HG03045 (cell line): ENCODE measurements at regions not wholly inside any gene's neighbourhood (a gene's known extent, or its start where the extent isn't known, plus 50 kb on each side); places are given as distances from the start of the nearest gene placed in this dataset.

ENCODE experiments used
- ATAC-seq: cut with Tn5 transposase; IDR thresholded peaks from one replicate; pipeline ENCODE4 v1.9.1; 2021; ENCODE audit warnings: mild to moderate bottlenecking, moderate library complexity; ENCODE audit not compliant: unreplicated experiment

- ATAC-seq: no peak
Measured at GRCh38 chr19:30169196-30169900, 202.8 kb upstream of the ZNF536 start.

DNA sequence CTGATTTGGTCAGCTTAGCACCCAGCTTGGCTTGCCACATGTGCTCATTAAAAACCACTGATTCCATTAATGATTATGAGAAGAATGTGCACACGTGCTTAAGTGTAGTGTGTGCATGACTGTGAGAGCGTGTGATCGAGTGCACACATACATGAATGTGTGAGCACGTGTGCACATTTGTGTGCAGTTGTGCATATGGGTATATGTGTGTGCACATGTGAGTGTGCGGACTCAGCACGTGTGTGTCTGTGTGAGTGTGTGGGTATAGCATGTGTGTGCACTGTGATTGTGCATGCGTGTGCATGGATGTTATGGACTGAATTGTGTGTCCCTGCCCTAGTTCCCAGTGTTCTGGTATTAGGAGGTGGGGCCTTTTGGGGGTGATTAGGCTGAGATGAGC, 202.1 kb upstream of the ZNF536 start:
- ATAC-seq: no peak

DNA sequence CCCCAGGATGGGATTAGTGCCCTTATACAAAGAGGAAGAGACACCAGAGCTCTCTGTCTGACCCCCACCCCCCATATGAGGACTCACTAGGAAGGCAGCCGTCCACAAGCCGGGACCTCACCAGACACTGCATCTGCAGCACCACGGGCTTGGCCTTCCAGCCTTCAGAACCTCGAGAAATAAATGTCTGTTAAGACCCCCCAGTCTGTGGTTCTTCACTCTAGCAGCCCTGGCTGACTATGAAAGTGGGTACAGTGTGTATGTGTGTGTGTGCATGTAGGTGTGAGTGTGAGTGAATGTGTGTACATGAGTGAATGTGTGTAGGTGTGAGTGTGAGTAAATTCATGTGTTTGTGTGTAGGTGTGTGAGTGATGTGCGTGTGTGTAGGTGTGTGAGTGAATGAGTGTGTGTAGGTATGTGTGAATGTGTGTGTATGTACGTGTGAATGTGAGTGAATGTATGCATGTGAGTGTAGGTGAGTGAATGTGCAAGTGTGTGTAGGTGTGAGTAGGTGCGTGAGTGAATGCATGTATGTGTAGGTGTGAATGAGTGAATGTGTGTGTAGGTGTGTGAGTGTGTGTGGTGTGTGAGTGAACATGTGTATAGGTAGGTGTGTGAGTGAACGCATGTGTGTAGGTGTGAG, 201.6 kb upstream of the ZNF536 start:
- ATAC-seq: no peak

GRCh38 chr19:30171138-30171635, 201.0 kb upstream of the ZNF536 start:
- ATAC-seq: no peak

DNA sequence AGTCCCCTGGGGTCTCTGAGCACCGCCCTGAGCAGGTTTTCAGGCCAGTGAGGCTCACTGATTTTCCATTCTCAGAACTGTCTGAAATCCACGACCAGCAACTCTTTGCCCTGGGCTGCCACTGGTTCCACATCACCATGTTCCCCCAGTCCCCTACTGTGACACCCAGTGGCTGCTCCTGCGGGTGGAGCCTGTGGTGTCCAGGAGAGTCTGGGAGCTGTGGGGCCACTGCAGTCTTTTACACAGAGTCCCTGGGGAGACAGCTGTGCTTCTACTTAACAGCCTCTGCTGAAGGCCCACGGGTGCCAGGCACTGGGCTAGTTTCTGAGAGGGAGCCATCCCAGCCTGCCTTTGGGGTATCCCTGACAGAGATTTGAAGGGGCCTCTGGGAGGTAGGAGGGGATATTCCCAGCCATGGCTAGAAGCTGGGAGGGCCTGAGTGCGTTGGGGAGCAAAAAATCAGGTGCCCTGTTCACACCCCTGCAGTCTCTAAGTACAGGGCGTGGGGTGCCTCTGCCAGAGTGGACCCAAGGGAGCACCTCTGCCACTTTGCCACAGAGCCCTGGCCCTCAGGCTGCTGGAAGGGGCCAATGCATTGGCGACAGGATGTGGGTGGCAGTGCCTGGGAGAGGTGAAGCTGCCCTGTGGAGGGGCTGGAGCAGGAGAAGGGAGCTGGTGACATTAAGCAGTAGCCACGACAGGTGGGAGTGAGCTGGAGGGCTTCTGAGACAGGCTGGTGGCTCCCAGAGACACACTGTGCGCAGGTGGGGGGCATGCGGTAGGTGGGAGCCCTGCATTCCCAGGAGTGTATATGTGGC, 200.2 kb upstream of the ZNF536 start:
- ATAC-seq: no peak

- ATAC-seq: no peak
Measured at GRCh38 chr19:30172613-30173242, 199.5 kb upstream of the ZNF536 start.

GRCh38 chr19:30173593-30174356, 198.4 kb upstream of the ZNF536 start:
- ATAC-seq: no peak

DNA sequence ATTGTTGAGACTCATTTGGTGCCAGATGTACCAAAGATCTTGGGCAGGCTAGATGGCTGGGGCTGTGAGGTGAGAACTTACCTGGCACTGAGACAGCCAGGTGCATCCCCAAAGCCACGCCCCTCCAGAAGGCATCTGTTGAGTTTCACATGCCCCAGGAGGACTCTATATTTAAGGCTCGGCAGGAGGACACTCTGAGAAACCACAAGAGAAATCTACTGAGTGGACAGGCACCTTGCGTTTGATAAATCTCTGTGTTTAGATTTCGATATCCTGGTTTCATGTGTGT, 197.9 kb upstream of the ZNF536 start:
- no peak for ATAC-seq

- ATAC-seq: no peak
Measured at GRCh38 chr19:30174791-30175190, 197.4 kb upstream of the ZNF536 start.

GRCh38 chr19:30175987-30176386, 196.2 kb upstream of the ZNF536 start:
- ATAC-seq: no peak

- ATAC-seq: no peak
Measured at GRCh38 chr19:30178721-30179402, 193.3 kb upstream of the ZNF536 start.

DNA sequence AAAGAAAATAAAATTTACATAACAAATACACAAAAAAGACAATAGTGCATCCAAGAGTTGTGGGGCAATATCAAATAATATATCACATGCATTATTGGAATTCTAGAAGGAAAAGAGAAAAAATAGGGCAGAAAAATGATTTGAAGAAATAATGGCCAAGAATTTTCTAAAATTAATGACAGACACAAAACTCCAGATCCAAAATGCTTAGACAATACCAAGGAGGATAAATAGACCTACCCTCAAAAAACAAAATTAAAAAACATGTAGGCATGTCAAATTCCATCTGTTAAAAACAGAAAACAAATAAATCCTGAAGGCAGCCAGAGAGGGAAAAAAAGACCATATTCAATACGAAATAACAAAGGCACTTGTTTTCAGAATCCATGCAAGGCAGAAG, 191.5 kb upstream of the ZNF536 start:
- no peak for ATAC-seq

GRCh38 chr19:30183807-30184490, 188.2 kb upstream of the ZNF536 start:
- ATAC-seq: no peak

DNA sequence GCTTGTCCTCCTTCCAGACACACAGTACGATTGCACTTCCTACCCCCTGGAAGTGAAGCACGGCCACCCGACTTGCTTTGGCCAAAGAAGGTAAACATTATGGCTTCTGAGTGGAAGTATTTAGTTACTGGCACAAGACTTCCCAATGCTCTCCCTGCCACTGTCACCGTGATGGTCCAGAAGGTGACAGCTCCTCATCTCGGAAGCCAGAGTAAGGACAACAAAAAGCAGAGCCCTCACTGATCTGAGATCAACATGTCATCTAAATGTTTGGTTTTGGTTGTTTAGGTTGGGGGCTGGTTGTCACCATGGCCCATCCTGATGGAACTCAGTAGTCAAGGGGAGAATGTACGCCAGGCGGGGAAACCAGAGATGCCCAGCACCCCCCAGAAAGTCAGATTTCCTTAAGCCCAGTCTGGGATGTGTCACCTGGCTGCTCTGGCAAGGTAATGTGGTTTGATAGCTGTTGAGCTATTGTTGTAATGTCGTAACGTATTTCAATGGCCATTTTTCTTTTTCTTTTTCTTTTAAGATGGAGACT, 170.1 kb upstream of the ZNF536 start:
- no peak for ATAC-seq

- ATAC-seq: no peak
Measured at GRCh38 chr19:30204721-30205120, 167.5 kb upstream of the ZNF536 start.

GRCh38 chr19:30206187-30206586, 166.0 kb upstream of the ZNF536 start:
- ATAC-seq: no peak

DNA sequence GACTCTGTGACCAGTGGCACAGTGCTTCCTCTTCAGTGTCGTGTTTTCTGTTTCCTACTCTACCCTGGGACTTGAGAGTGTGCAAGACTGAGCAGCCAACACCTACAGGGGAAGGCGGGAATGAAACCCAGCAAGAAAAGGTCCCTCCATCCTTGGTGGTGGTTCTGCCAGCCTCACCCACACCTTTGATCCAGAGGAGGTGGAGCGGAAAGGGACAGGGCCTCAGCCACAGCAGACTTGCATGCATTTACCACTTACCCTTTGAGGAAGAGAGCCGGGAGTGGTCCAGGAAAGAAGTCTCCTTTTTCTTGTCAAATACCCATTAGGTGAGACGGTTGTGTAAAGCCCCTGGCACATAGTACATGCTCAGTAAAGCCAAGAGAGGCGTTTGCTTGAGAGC, 164.8 kb upstream of the ZNF536 start:
- ATAC-seq: no peak

DNA sequence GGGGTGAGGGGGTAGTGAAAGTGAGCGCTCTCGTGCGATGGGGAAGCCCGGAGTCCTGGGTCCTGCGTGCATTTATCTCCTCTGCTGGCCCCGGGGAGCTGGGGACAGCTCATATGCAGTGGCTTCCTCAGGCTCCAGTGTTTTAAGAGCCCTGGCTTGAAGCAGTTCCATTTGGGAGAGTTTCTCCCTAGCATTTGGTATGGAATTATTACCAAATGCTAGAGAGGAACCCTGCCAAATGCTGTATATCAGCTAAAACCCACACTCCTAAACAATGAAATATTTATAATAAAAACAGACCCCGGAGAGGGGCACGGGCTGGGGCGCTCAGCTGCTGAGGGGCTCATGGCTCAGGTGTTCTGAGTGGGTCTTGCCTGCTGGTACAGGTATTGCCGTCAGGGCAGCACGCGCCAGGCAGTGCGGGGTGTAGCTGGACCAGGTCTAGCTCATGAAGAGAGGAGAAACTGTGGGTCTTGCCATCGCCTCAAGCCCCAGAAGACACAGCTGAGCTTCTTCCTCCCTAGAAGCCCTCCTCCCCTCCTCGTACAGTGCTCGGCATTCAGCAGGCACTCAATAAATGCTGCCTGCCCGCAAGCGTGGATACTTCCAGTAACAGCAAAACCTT, 163.6 kb upstream of the ZNF536 start:
- ATAC-seq: no peak
